ENCODE measurements at regions not wholly inside any gene's neighbourhood (a gene's known extent, or its start where the extent isn't known, plus 50 kb on each side); places are given as distances from the start of the nearest gene placed in this dataset.

DNA sequence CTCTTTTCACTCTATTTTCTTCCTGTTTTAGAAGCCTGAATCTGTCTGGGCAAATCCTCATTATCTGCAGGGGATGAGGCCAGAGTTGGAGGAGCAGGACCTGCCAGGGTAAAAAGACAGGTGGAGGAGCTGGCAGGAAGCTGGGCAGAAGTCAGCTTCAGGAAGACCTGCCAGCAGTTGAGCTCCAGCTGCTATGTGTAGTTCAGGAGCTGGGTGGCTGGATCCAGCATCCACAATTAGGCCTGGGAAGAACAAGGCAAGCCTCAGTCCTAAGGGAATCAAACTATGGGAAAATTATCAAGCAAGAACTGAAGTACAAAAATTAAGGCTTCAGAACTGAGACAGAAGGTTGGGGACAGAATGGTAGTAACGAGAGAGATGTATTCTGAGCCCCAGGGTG lies 174.0 kb downstream of the MREG start:
- ATAC-seq (no peak), DNase-seq (no peak)
- TF ChIP-seq EZH2phosphoT487 (IDR thresholded peaks at IDR 0.05; ENCODE audit: borderline replicate concordance, low read length): no peak
- TF ChIP-seq, protein P1, sequence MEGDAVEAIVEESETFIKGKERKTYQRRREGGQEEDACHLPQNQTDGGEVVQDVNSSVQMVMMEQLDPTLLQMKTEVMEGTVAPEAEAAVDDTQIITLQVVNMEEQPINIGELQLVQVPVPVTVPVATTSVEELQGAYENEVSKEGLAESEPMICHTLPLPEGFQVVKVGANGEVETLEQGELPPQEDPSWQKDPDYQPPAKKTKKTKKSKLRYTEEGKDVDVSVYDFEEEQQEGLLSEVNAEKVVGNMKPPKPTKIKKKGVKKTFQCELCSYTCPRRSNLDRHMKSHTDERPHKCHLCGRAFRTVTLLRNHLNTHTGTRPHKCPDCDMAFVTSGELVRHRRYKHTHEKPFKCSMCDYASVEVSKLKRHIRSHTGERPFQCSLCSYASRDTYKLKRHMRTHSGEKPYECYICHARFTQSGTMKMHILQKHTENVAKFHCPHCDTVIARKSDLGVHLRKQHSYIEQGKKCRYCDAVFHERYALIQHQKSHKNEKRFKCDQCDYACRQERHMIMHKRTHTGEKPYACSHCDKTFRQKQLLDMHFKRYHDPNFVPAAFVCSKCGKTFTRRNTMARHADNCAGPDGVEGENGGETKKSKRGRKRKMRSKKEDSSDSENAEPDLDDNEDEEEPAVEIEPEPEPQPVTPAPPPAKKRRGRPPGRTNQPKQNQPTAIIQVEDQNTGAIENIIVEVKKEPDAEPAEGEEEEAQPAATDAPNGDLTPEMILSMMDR (conservative IDR thresholded peaks at IDR 0.05; ENCODE audit: low read depth, low read length): no peak
- no peak for TF ChIP-seq EZH2 (IDR thresholded peaks at IDR 0.05; ENCODE audit: low read length, unreplicated experiment)
- Histone ChIP-seq H2AFZ (ENCODE audit: low read length) (no peak overlapping the region), H3K9ac (ENCODE audit: low read length) (no peak overlapping the region), H3K9me2 (replicated peaks; ENCODE audit: low read length) (no peaks in the 10 kb centered on the region), H3K4me2 (ENCODE audit: low read length) (no peak overlapping the region), H3K4me3 (ENCODE audit: low read length) (no peak overlapping the region), H3K79me2 (ENCODE audit: low read length) (no peaks in the 10 kb centered on the region), H3F3A (ENCODE audit: low read length, unreplicated experiment) (no peaks in the 10 kb centered on the region), H4K20me1 (ENCODE audit: low read length) (no peaks in the 10 kb centered on the region), H3K27ac (ENCODE audit: low read length) (no peak overlapping the region), H3K9me3 (ENCODE audit: low read length) (no peaks in the 10 kb centered on the region), H3K4me1 (ENCODE audit: insufficient read depth, low read length) (peaks cover 18% of the 10 kb centered on the region), H3K27me3 (ENCODE audit: low read length) (no peaks in the 10 kb centered on the region), H3K36me3 (ENCODE audit: low read depth, low read length) (no peaks in the 10 kb centered on the region)
- ChIA-PET CTCF (no interaction called here), POLR2A (ENCODE audit: unreplicated experiment) (no interaction called here)
- intact Hi-C loops (cut with micrococcal nuclease): no loop called here
- BruUV-seq (replicated peaks): no TSS peak

GRCh38 chr2:215836881-215837280 lies 176.5 kb downstream of the MREG start:
- peaks cover 9% of the 10 kb centered on the region; the same call in 1 of the 2 replicates for H3K4me1 ChIP-seq (ENCODE audit: insufficient read depth, low read length)
- intact Hi-C loops (cut with micrococcal nuclease): no loop called here
- no peaks in the 10 kb centered on the region for H4K20me1 ChIP-seq (ENCODE audit: low read length)
- TF ChIP-seq EZH2phosphoT487 (IDR thresholded peaks at IDR 0.05; ENCODE audit: borderline replicate concordance, low read length) (no peak), EZH2 (IDR thresholded peaks at IDR 0.05; ENCODE audit: low read length, unreplicated experiment) (no peak)
- TF ChIP-seq, protein P1 (conservative IDR thresholded peaks at IDR 0.05; ENCODE audit: low read depth, low read length): no peak
- BruUV-seq (replicated peaks): no TSS peak
- H2AFZ ChIP-seq (ENCODE audit: low read length): no peak overlapping the region
- H3K4me2 ChIP-seq (ENCODE audit: low read length): no peak overlapping the region
- no peak overlapping the region for H3K9ac ChIP-seq (ENCODE audit: low read length)
- no peaks in the 10 kb centered on the region for H3K9me3 ChIP-seq (ENCODE audit: low read length)
- no peaks in the 10 kb centered on the region for H3F3A ChIP-seq (ENCODE audit: low read length, unreplicated experiment)
- no peak overlapping the region for H3K4me3 ChIP-seq (ENCODE audit: low read length)
- no peaks in the 10 kb centered on the region for H3K27me3 ChIP-seq (ENCODE audit: low read length)
- POLR2A ChIA-PET (ENCODE audit: unreplicated experiment): no interaction called here
- H3K27ac ChIP-seq (ENCODE audit: low read length): no peak overlapping the region
- CTCF ChIA-PET: no interaction called here
- ATAC-seq: no peak
- H3K9me2 ChIP-seq (replicated peaks; ENCODE audit: low read length): no peaks in the 10 kb centered on the region
- DNase-seq: no peak
- H3K79me2 ChIP-seq (ENCODE audit: low read length): no peaks in the 10 kb centered on the region
- no peaks in the 10 kb centered on the region for H3K36me3 ChIP-seq (ENCODE audit: low read depth, low read length)

GRCh38 chr2:215835657-215836056 lies 177.7 kb downstream of the MREG start:
- ATAC-seq (no peak), DNase-seq (no peak)
- Histone ChIP-seq H3K27ac (ENCODE audit: low read length) (no peak overlapping the region), H3K9me3 (ENCODE audit: low read length) (no peaks in the 10 kb centered on the region), H3K36me3 (ENCODE audit: low read depth, low read length) (no peaks in the 10 kb centered on the region), H3K4me3 (ENCODE audit: low read length) (no peak overlapping the region), H2AFZ (ENCODE audit: low read length) (no peak overlapping the region), H3K27me3 (ENCODE audit: low read length) (no peaks in the 10 kb centered on the region), H4K20me1 (ENCODE audit: low read length) (no peaks in the 10 kb centered on the region), H3F3A (ENCODE audit: low read length, unreplicated experiment) (no peaks in the 10 kb centered on the region), H3K9ac (ENCODE audit: low read length) (no peak overlapping the region), H3K4me1 (ENCODE audit: insufficient read depth, low read length) (peaks cover 9% of the 10 kb centered on the region; the same call in 1 of the 2 replicates), H3K9me2 (replicated peaks; ENCODE audit: low read length) (no peaks in the 10 kb centered on the region), H3K4me2 (ENCODE audit: low read length) (no peak overlapping the region), H3K79me2 (ENCODE audit: low read length) (no peaks in the 10 kb centered on the region)
- TF ChIP-seq, protein P1 (conservative IDR thresholded peaks at IDR 0.05; ENCODE audit: low read depth, low read length): no peak
- TF ChIP-seq EZH2 (IDR thresholded peaks at IDR 0.05; ENCODE audit: low read length, unreplicated experiment): no peak
- TF ChIP-seq EZH2phosphoT487 (IDR thresholded peaks at IDR 0.05; ENCODE audit: borderline replicate concordance, low read length): no peak
- CTCF ChIA-PET: no interaction called here
- intact Hi-C loops (cut with micrococcal nuclease): no loop called here
- BruUV-seq (replicated peaks): no TSS peak
- POLR2A ChIA-PET (ENCODE audit: unreplicated experiment): no interaction called here
